Panc1 (cell line): ENCODE measurements at regions not wholly inside any gene's neighbourhood (a gene's known extent, or its start where the extent isn't known, plus 50 kb on each side); places are given as distances from the start of the nearest gene placed in this dataset.

Source experiments
- POLR2AphosphoS5 ChIP-seq: IDR thresholded peaks from 2 replicates; pipeline ENCODE4 v1.6.1; 2012; ENCODE audit warnings: mild to moderate bottlenecking, low read depth, low read length, moderate library complexity
- SIN3A ChIP-seq: IDR thresholded peaks from 2 replicates; pipeline ENCODE4 v1.6.1; 2012; ENCODE audit warnings: low read depth, mild to moderate bottlenecking, low read length, moderate library complexity, borderline replicate concordance; ENCODE audit not compliant: insufficient read depth
- TF ChIP-seq, protein P1 (sequence below): fragments of 450-650 bp; IDR thresholded peaks from 2 replicates; pipeline ENCODE4 v1.5.1; 2017; ENCODE audit warnings: mild to moderate bottlenecking
- TF ChIP-seq, protein P2 (sequence below), 2 experiments: IDR thresholded peaks; 2 replicates each; pipeline ENCODE4 v1.6.1; 2011 to 2012; ENCODE audit warnings: low read depth in 2 of 2, control low read depth in 1 of 2, low read length in 1 of 2, mild to moderate bottlenecking in 1 of 2, moderate library complexity in 1 of 2; ENCODE audit not compliant: insufficient read depth in 1 of 2

DNA sequence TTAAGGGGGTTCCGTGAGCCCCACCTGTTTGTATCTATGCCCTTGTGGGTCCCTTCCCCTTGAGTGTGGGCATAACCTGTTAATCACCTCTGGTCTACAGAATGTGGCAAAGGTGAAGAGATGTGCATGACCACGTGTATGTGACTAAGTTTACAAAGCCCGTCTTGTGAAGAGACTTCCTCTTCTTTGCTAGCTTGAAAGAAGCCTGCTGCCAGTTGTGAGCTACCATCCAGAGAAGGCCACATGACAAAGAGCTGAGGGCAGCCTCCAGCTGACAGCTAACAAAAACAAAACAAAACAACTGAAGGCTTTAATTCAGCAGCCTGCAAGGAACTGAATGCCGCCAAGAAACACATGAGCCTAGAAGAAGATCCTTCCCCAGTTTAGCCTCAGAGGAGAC, 112.0 kb downstream of the AXIN2 start:
- TF ChIP-seq, protein P1, sequence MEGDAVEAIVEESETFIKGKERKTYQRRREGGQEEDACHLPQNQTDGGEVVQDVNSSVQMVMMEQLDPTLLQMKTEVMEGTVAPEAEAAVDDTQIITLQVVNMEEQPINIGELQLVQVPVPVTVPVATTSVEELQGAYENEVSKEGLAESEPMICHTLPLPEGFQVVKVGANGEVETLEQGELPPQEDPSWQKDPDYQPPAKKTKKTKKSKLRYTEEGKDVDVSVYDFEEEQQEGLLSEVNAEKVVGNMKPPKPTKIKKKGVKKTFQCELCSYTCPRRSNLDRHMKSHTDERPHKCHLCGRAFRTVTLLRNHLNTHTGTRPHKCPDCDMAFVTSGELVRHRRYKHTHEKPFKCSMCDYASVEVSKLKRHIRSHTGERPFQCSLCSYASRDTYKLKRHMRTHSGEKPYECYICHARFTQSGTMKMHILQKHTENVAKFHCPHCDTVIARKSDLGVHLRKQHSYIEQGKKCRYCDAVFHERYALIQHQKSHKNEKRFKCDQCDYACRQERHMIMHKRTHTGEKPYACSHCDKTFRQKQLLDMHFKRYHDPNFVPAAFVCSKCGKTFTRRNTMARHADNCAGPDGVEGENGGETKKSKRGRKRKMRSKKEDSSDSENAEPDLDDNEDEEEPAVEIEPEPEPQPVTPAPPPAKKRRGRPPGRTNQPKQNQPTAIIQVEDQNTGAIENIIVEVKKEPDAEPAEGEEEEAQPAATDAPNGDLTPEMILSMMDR = no peak
- TF ChIP-seq, protein P2, sequence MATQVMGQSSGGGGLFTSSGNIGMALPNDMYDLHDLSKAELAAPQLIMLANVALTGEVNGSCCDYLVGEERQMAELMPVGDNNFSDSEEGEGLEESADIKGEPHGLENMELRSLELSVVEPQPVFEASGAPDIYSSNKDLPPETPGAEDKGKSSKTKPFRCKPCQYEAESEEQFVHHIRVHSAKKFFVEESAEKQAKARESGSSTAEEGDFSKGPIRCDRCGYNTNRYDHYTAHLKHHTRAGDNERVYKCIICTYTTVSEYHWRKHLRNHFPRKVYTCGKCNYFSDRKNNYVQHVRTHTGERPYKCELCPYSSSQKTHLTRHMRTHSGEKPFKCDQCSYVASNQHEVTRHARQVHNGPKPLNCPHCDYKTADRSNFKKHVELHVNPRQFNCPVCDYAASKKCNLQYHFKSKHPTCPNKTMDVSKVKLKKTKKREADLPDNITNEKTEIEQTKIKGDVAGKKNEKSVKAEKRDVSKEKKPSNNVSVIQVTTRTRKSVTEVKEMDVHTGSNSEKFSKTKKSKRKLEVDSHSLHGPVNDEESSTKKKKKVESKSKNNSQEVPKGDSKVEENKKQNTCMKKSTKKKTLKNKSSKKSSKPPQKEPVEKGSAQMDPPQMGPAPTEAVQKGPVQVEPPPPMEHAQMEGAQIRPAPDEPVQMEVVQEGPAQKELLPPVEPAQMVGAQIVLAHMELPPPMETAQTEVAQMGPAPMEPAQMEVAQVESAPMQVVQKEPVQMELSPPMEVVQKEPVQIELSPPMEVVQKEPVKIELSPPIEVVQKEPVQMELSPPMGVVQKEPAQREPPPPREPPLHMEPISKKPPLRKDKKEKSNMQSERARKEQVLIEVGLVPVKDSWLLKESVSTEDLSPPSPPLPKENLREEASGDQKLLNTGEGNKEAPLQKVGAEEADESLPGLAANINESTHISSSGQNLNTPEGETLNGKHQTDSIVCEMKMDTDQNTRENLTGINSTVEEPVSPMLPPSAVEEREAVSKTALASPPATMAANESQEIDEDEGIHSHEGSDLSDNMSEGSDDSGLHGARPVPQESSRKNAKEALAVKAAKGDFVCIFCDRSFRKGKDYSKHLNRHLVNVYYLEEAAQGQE (IDR thresholded peaks at IDR 0.05; ENCODE audit: insufficient read depth in 1 of 2, low read depth in 2 of 2, low read length in 1 of 2) = no peak
- no peak for TF ChIP-seq POLR2AphosphoS5
- no peak for TF ChIP-seq SIN3A
